IPS-NIHi7 (cell line): ENCODE measurements at regions not wholly inside any gene's neighbourhood (a gene's known extent, or its start where the extent isn't known, plus 50 kb on each side); places are given as distances from the start of the nearest gene placed in this dataset.
A peak's percentile ranks its signal among the peaks of the same experiment; 100 is the strongest.

Experiments
- DNase-seq: peaks from one replicate; pipeline ENCODE4 v3.0.0; 2012; ENCODE audit warnings: mixed read lengths; ENCODE audit errors: extremely low spot score

- peak; percentile 31 for DNase-seq
Observed at GRCh38 chr12:105744371-105745058, 394.2 kb downstream of the NUAK1 start.

- DNase-seq: no peak
Observed at GRCh38 chr12:105745811-105746210, 392.9 kb downstream of the NUAK1 start.

GRCh38 chr12:105748806-105749600 lies 389.8 kb downstream of the NUAK1 start:
- no peak for DNase-seq

- no peak for DNase-seq
Observed at GRCh38 chr12:105750096-105750495, 388.7 kb downstream of the NUAK1 start.

GRCh38 chr12:105754313-105754712 lies 384.4 kb downstream of the NUAK1 start:
- no peak for DNase-seq

GRCh38 chr12:105756961-105757360 lies 381.8 kb downstream of the NUAK1 start:
- DNase-seq: no peak

GRCh38 chr12:105759149-105759548 lies 379.6 kb downstream of the NUAK1 start:
- DNase-seq: no peak

- no peak for DNase-seq
Observed at GRCh38 chr12:105761075-105761474, 377.7 kb downstream of the NUAK1 start.

GRCh38 chr12:105764216-105764835 lies 374.4 kb downstream of the NUAK1 start:
- no peak for DNase-seq

GRCh38 chr12:105765053-105766014 lies 373.4 kb downstream of the NUAK1 start:
- no peak for DNase-seq

GRCh38 chr12:105766029-105766428 lies 372.7 kb downstream of the NUAK1 start:
- DNase-seq: no peak

GRCh38 chr12:105769486-105769885 lies 369.3 kb downstream of the NUAK1 start:
- no peak for DNase-seq

- no peak for DNase-seq
Observed at GRCh38 chr12:105773471-105773870, 365.3 kb downstream of the NUAK1 start.

GRCh38 chr12:105774037-105774436 lies 364.7 kb downstream of the NUAK1 start:
- no peak for DNase-seq

- no peak for DNase-seq
Observed at GRCh38 chr12:105775343-105775742, 363.4 kb downstream of the NUAK1 start.

- DNase-seq: no peak
Observed at GRCh38 chr12:105783983-105784947, 354.5 kb downstream of the NUAK1 start.

GRCh38 chr12:105793421-105793820 lies 345.3 kb downstream of the NUAK1 start:
- DNase-seq: no peak

- no peak for DNase-seq
Observed at GRCh38 chr12:105798256-105798845, 340.4 kb downstream of the NUAK1 start.

- no peak for DNase-seq
Observed at GRCh38 chr12:105799103-105799502, 339.7 kb downstream of the NUAK1 start.

- DNase-seq: no peak
Observed at GRCh38 chr12:105801351-105801750, 337.4 kb downstream of the NUAK1 start.
